H9 (cell line): ENCODE measurements at regions not wholly inside any gene's neighbourhood (a gene's known extent, or its start where the extent isn't known, plus 50 kb on each side); places are given as distances from the start of the nearest gene placed in this dataset.

Experiments used
- DNase-seq: peaks from one replicate; pipeline ENCODE4 v3.0.0-alpha.2; 2017
- H2AFZ ChIP-seq: one replicate; pipeline ENCODE4 v1.6.1; 2013; ENCODE audit warnings: mild to moderate bottlenecking, low read length, control low read depth, moderate library complexity
- H2AK5ac ChIP-seq: 2 replicates; pipeline ENCODE4 v1.6.1; 2013; ENCODE audit warnings: low read length, control low read depth, mixed read lengths; ENCODE audit not compliant: insufficient read length
- H2BK120ac ChIP-seq: one replicate; pipeline ENCODE4 v1.6.1; 2013; ENCODE audit warnings: low read depth, mild to moderate bottlenecking, low read length, control low read depth, inconsistent platforms; ENCODE audit not compliant: poor library complexity, severe bottlenecking
- H2BK12ac ChIP-seq: 2 replicates; pipeline ENCODE4 v1.6.1; 2013; ENCODE audit warnings: low read length, control low read depth, mixed read lengths, low read depth; ENCODE audit not compliant: insufficient read length
- H2BK15ac ChIP-seq: 2 replicates; pipeline ENCODE4 v1.6.1; 2013; ENCODE audit warnings: low read depth, low read length, control low read depth
- H2BK20ac ChIP-seq: one replicate; pipeline ENCODE4 v1.6.1; 2013; ENCODE audit warnings: low read depth, mild to moderate bottlenecking, low read length, control low read depth, inconsistent platforms; ENCODE audit not compliant: poor library complexity, severe bottlenecking
- H2BK5ac ChIP-seq: 2 replicates; pipeline ENCODE4 v1.6.1; 2013; ENCODE audit warnings: low read length, control low read depth, mixed read lengths; ENCODE audit not compliant: insufficient read length
- H3K14ac ChIP-seq: 2 replicates; pipeline ENCODE4 v1.6.1; 2013; ENCODE audit warnings: low read length, control low read depth; ENCODE audit not compliant: insufficient read depth
- H3K18ac ChIP-seq: 2 replicates; pipeline ENCODE4 v1.6.1; 2013; ENCODE audit warnings: low read depth, mild to moderate bottlenecking, mixed read lengths, low read length, control low read depth; ENCODE audit not compliant: insufficient read length
- H3K23ac ChIP-seq: 2 replicates; pipeline ENCODE4 v1.6.1; 2013; ENCODE audit warnings: low read length, control low read depth, mixed read lengths, low read depth; ENCODE audit not compliant: insufficient read length
- H3K23me2 ChIP-seq: 2 replicates; pipeline ENCODE4 v1.6.1; 2013; ENCODE audit warnings: low read depth, mild to moderate bottlenecking, mixed read lengths, low read length, control low read depth; ENCODE audit not compliant: insufficient read length, poor library complexity, severe bottlenecking
- H3K27ac ChIP-seq: 2 replicates; pipeline ENCODE4 v1.5.1; 2013; ENCODE audit warnings: low read length, control low read depth, mixed read lengths, low read depth; ENCODE audit not compliant: insufficient read length
- H3K27me3 ChIP-seq: 2 replicates; pipeline ENCODE4 v1.6.1; 2013; ENCODE audit warnings: low read length, control low read depth, inconsistent platforms; ENCODE audit not compliant: insufficient read depth
- H3K4ac ChIP-seq: 2 replicates; pipeline ENCODE4 v1.6.1; 2013; ENCODE audit warnings: low read depth, mild to moderate bottlenecking, control low read depth, inconsistent platforms, low read length, moderate library complexity
- H3K4me1 ChIP-seq: 2 replicates; pipeline ENCODE4 v1.6.1; 2013; ENCODE audit warnings: low read length, control low read depth, inconsistent platforms; ENCODE audit not compliant: insufficient read depth
- H3K4me2 ChIP-seq: 2 replicates; pipeline ENCODE4 v1.6.1; 2013; ENCODE audit warnings: low read length, control low read depth, mixed read lengths; ENCODE audit not compliant: insufficient read length, insufficient read depth
- H3K56ac ChIP-seq: 2 replicates; pipeline ENCODE4 v1.6.1; 2013; ENCODE audit warnings: low read depth, mild to moderate bottlenecking, mixed read lengths, low read length, control low read depth; ENCODE audit not compliant: insufficient read length
- H3K79me1 ChIP-seq: 2 replicates; pipeline ENCODE4 v1.6.1; 2013; ENCODE audit warnings: low read depth, mild to moderate bottlenecking, moderate library complexity, low read length, control low read depth, inconsistent platforms; ENCODE audit not compliant: insufficient read depth, poor library complexity, severe bottlenecking
- H3K79me2 ChIP-seq: 2 replicates; pipeline ENCODE4 v1.6.1; 2013; ENCODE audit warnings: low read length, control low read depth, inconsistent platforms; ENCODE audit not compliant: insufficient read depth
- H3K9ac ChIP-seq: 2 replicates; pipeline ENCODE4 v1.6.1; 2013; ENCODE audit warnings: low read length, control low read depth, mixed read lengths; ENCODE audit not compliant: insufficient read length; ENCODE audit errors: extremely low read depth
- H3K9me3 ChIP-seq: one replicate; pipeline ENCODE4 v1.6.1; 2013; ENCODE audit warnings: low read depth, low read length, inconsistent platforms; ENCODE audit not compliant: control insufficient read depth
- H3T11ph ChIP-seq: one replicate; pipeline ENCODE4 v1.6.1; 2013; ENCODE audit warnings: mild to moderate bottlenecking, low read length, control low read depth, inconsistent platforms
- H4K20me1 ChIP-seq: one replicate; pipeline ENCODE4 v1.6.1; 2013; ENCODE audit not compliant: control insufficient read depth, insufficient read length, insufficient read depth
- H4K5ac ChIP-seq: 2 replicates; pipeline ENCODE4 v1.6.1; 2013; ENCODE audit warnings: low read depth, mild to moderate bottlenecking, mixed read lengths, low read length, control low read depth; ENCODE audit not compliant: insufficient read length
- H4K8ac ChIP-seq: replicated peaks from 2 replicates; pipeline ENCODE4 v1.6.1; 2013; ENCODE audit warnings: low read length, control low read depth, mixed read lengths, low read depth; ENCODE audit not compliant: insufficient read length
- H4K91ac ChIP-seq: 2 replicates; pipeline ENCODE4 v1.6.1; 2013; ENCODE audit warnings: low read depth, mild to moderate bottlenecking, moderate library complexity, mixed read lengths, low read length, control low read depth; ENCODE audit not compliant: insufficient read length
- H3K27ac Mint-ChIP-seq, 3 experiments: 2 replicates in 2 of 3; 3 replicates in 1 of 3; pipeline ENCODE4 v1.8.0; 2020 to 2021; ENCODE audit warnings: mixed read lengths in 3 of 3, mild to moderate bottlenecking in 1 of 3, moderate library complexity in 1 of 3
- H3K27me3 Mint-ChIP-seq: 2 replicates; pipeline ENCODE4 v1.8.0; 2021; ENCODE audit warnings: low read depth, mild to moderate bottlenecking, moderate library complexity, mixed read lengths
- H3K36me3 Mint-ChIP-seq, 3 experiments: 2 replicates in 2 of 3; 3 replicates in 1 of 3; pipeline ENCODE4 v1.8.0; 2020 to 2021; ENCODE audit warnings: low read depth in 3 of 3, mixed read lengths in 3 of 3; ENCODE audit not compliant: insufficient read depth in 1 of 3
- H3K4me1 Mint-ChIP-seq, 2 experiments: 2 replicates each; pipeline ENCODE4 v1.8.0; 2020; ENCODE audit warnings: mixed read lengths in 2 of 2
- H3K4me3 Mint-ChIP-seq, 2 experiments: 2 replicates in 1 of 2; 3 replicates in 1 of 2; pipeline ENCODE4 v1.8.0; 2020 to 2021; ENCODE audit warnings: mild to moderate bottlenecking in 2 of 2, mixed read lengths in 2 of 2, moderate library complexity in 1 of 2
- H3K9me3 Mint-ChIP-seq, 2 experiments: 2 replicates in 1 of 2; 3 replicates in 1 of 2; pipeline ENCODE4 v1.8.0; 2020; ENCODE audit warnings: mild to moderate bottlenecking in 2 of 2, mixed read lengths in 2 of 2, moderate library complexity in 1 of 2
- CTCF ChIP-seq: fragments of 200-600 bp; sonication (generic); conservative IDR thresholded peaks from 3 replicates; pipeline ENCODE4 v1.8.0; 2021; ENCODE audit warnings: antibody characterized with exemption, mild to moderate bottlenecking
- WGBS: extraction: QIAGEN DNeasy Blood & Tissue Kit; methylation state at CpG from one replicate; pipeline ENCODE4 v1.1.7; 2013; ENCODE audit warnings: missing lambda C conversion rate, low lambda C conversion rate, mixed read lengths; ENCODE audit not compliant: insufficient read length; ENCODE audit errors: extremely low coverage; 5-methylcytosine and 5-hydroxymethylcytosine counted together

GRCh38 chr9:95386843-95387242 is 69.3 kb upstream of the FANCC start:
- WGBS: no CpG with 5 or more reads among the region's 4 CpGs
- no peaks in the 10 kb centered on the region; the same call in none of the 2 replicates for H3K27me3 Mint-ChIP-seq

More at GRCh38 chr9:95386843-95387242, 69.3 kb upstream of the FANCC start:
- Histone ChIP-seq H4K8ac (no peak overlapping the region), H2BK15ac (no peak overlapping the region), H3K79me2 (no peaks in the 10 kb centered on the region), H3K4me2 (no peak overlapping the region), H3K27ac (no peak overlapping the region), H4K5ac (no peak overlapping the region), H3K9ac (no peak overlapping the region), H2BK120ac (no peak overlapping the region), H2AK5ac (no peak overlapping the region), H3K14ac (no peak overlapping the region), H3K79me1 (no peaks in the 10 kb centered on the region), H3K18ac (no peak overlapping the region), H3K23ac (no peak overlapping the region), H2BK5ac (no peak overlapping the region), H4K91ac (no peak overlapping the region), H3K56ac (no peak overlapping the region), H3K9me3 (no peaks in the 10 kb centered on the region), H3K4me1 (no peaks in the 10 kb centered on the region; the same call in 1 of the 2 replicates), H2BK12ac (no peak overlapping the region), H3K27me3 (no peaks in the 10 kb centered on the region), H4K20me1 (no peaks in the 10 kb centered on the region), H2AFZ (no peak overlapping the region), H3K23me2 (no peaks in the 10 kb centered on the region), H2BK20ac (no peak overlapping the region), H3T11ph (no peak overlapping the region), H3K4ac (no peak overlapping the region)
- Mint-ChIP-seq H3K4me3 (no peak overlapping the region), H3K27ac (no peak overlapping the region), H3K4me1 (peaks cover 4 to 5% of the 10 kb centered on the region in 2 experiments; a peak in 2 of 4 replicates), H3K36me3 (no peaks in the 10 kb centered on the region), H3K9me3 (no peaks in the 10 kb centered on the region)
- no peak for DNase-seq
- no peak for TF ChIP-seq CTCF
